ENCODE measurements at regions not wholly inside any gene's neighbourhood (a gene's known extent, or its start where the extent isn't known, plus 50 kb on each side); places are given as distances from the start of the nearest gene placed in this dataset.

DNA sequence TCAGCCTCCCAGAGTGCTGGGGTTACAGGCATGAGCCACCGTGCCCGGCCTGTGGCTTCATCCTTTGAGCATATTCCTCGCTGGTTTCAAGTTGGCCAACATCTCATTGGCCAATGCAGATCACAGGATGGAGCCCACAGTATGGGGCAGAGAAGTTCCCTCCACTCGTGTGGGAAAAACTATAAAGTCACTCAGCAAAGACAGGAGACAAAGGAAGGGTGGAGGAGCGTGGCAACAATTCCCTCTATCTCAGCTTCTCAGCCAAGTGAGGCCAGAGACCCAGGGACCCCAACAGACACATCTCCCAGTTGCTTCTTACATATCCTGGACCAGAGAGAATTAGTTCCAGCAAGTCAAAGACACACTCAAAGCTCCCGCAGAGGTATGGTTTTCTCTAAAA, 184.6 kb upstream of the SOX1 start:
- TF ChIP-seq, protein P1, sequence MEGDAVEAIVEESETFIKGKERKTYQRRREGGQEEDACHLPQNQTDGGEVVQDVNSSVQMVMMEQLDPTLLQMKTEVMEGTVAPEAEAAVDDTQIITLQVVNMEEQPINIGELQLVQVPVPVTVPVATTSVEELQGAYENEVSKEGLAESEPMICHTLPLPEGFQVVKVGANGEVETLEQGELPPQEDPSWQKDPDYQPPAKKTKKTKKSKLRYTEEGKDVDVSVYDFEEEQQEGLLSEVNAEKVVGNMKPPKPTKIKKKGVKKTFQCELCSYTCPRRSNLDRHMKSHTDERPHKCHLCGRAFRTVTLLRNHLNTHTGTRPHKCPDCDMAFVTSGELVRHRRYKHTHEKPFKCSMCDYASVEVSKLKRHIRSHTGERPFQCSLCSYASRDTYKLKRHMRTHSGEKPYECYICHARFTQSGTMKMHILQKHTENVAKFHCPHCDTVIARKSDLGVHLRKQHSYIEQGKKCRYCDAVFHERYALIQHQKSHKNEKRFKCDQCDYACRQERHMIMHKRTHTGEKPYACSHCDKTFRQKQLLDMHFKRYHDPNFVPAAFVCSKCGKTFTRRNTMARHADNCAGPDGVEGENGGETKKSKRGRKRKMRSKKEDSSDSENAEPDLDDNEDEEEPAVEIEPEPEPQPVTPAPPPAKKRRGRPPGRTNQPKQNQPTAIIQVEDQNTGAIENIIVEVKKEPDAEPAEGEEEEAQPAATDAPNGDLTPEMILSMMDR (IDR thresholded peaks at IDR 0.05): no peak
- TF ChIP-seq POLR2A (IDR thresholded peaks at IDR 0.05) (no peak), EP300 (IDR thresholded peaks at IDR 0.05) (no peak), POLR2AphosphoS5 (IDR thresholded peaks at IDR 0.05) (no peak)

Measured in gastroesophageal sphincter (tissue), 3 donors.